ENCODE measurements at regions not wholly inside any gene's neighbourhood (a gene's known extent, or its start where the extent isn't known, plus 50 kb on each side); places are given as distances from the start of the nearest gene placed in this dataset.
A peak's percentile ranks its signal among the peaks of the same experiment; 100 is the strongest.
"Not testable (repeated sequence)": the region's sequence is repeated elsewhere in the genome, so short reads cannot be mapped to it uniquely, and the experiment has no call there.

GRCh38 chr7:76126632-76127031, 75.1 kb upstream of the SRRM3 start:
- TF ChIP-seq CTCF (IDR thresholded peaks at IDR 0.05): no peak
- ATAC-seq (no peak), DNase-seq (no peak)
- Histone ChIP-seq H3K4me1 (no peaks in the 10 kb centered on the region), H3K36me3 (no peaks in the 10 kb centered on the region), H3K27ac (no peak overlapping the region), H3K4me3 (no peak overlapping the region), H3K9me3 (no peaks in the 10 kb centered on the region), H3K27me3 (no peaks in the 10 kb centered on the region)
- intact Hi-C loops (cut with DNase I): no loop called here

- no peaks in the 10 kb centered on the region for H3K9me3 ChIP-seq
- no peak overlapping the region for H3K4me3 ChIP-seq
- no peaks in the 10 kb centered on the region for H3K36me3 ChIP-seq
- intact Hi-C loops (cut with DNase I): no loop called here
- no peak for ATAC-seq
- H3K4me1 ChIP-seq: no peaks in the 10 kb centered on the region
- no peak for DNase-seq
- no peak for TF ChIP-seq CTCF (IDR thresholded peaks at IDR 0.05)
- no peaks in the 10 kb centered on the region for H3K27me3 ChIP-seq
- H3K27ac ChIP-seq: no peak overlapping the region
Measured at GRCh38 chr7:76129366-76129765, 72.3 kb upstream of the SRRM3 start.

- Histone ChIP-seq H3K9me3 (no peaks in the 10 kb centered on the region), H3K4me3 (no peak overlapping the region), H3K27me3 (no peaks in the 10 kb centered on the region), H3K36me3 (no peaks in the 10 kb centered on the region), H3K27ac (no peak overlapping the region), H3K4me1 (no peaks in the 10 kb centered on the region)
- no peak for DNase-seq
- no peak for ATAC-seq
- intact Hi-C loops (cut with DNase I): no loop called here
- TF ChIP-seq CTCF (IDR thresholded peaks at IDR 0.05): no peak
Measured at GRCh38 chr7:76129836-76130235, 71.9 kb upstream of the SRRM3 start.

- DNase-seq (peak in 2 of 4 donors; percentile 10 to 49), ATAC-seq (peak; percentile 85)
- H3K27me3 ChIP-seq; H3K9me3 ChIP-seq; H3K36me3 ChIP-seq; H3K27ac ChIP-seq; H3K4me1 ChIP-seq; H3K4me3 ChIP-seq; intact Hi-C loops (cut with DNase I): not testable (repeated sequence)
- TF ChIP-seq CTCF (IDR thresholded peaks at IDR 0.05): peak in 1 of 2 donors; percentile 23
Measured at GRCh38 chr7:76130661-76131060, 71.0 kb upstream of the SRRM3 start.

GRCh38 chr7:76131887-76132286, 69.8 kb upstream of the SRRM3 start:
- intact Hi-C loops (cut with DNase I); H3K9me3 ChIP-seq; H3K4me1 ChIP-seq; H3K4me3 ChIP-seq; H3K36me3 ChIP-seq; DNase-seq; H3K27ac ChIP-seq; ATAC-seq; H3K27me3 ChIP-seq: not testable (repeated sequence)

- ATAC-seq: no peak
- intact Hi-C loops (cut with DNase I): no loop called here
- no peaks in the 10 kb centered on the region for H3K36me3 ChIP-seq
- no peak overlapping the region for H3K27ac ChIP-seq
- no peaks in the 10 kb centered on the region for H3K4me1 ChIP-seq
- H3K27me3 ChIP-seq: no peaks in the 10 kb centered on the region
- no peak for TF ChIP-seq CTCF (IDR thresholded peaks at IDR 0.05)
- H3K4me3 ChIP-seq: no peak overlapping the region
- no peaks in the 10 kb centered on the region for H3K9me3 ChIP-seq
- DNase-seq: no peak
Measured at GRCh38 chr7:76133164-76133775, 68.4 kb upstream of the SRRM3 start.

Data from left lung (tissue), 4 donors.